ENCODE measurements at regions not wholly inside any gene's neighbourhood (a gene's known extent, or its start where the extent isn't known, plus 50 kb on each side); places are given as distances from the start of the nearest gene placed in this dataset.

- DNase-seq (ENCODE audit: low spot score), result no peak
Observed at GRCh38 chr11:18878211-18878610, 61.0 kb downstream of the MRGPRX1 start.

GRCh38 chr11:18865951-18866350 lies 73.3 kb downstream of the MRGPRX1 start:
- DNase-seq (ENCODE audit: low spot score), result no peak

- no peak for DNase-seq (ENCODE audit: low spot score)
Observed at GRCh38 chr11:18865261-18865660, 73.7 kb upstream of the PTPN5 start.

GRCh38 chr11:18853086-18853720 lies 61.6 kb upstream of the PTPN5 start:
- peak; percentile 59 for DNase-seq (ENCODE audit: low spot score)

- peak; percentile 23 for DNase-seq (ENCODE audit: low spot score)
Observed at GRCh38 chr11:18849406-18849805, 57.8 kb upstream of the PTPN5 start.

- DNase-seq (ENCODE audit: low spot score), result peak; percentile 62
Observed at GRCh38 chr11:18844753-18845367, 53.3 kb upstream of the PTPN5 start.
